Osteocyte (in vitro differentiated cells): ENCODE measurements at regions not wholly inside any gene's neighbourhood (a gene's known extent, or its start where the extent isn't known, plus 50 kb on each side); places are given as distances from the start of the nearest gene placed in this dataset.

Experiments
- DNase-seq: peaks from one replicate; pipeline ENCODE4 v3.0.0; 2021; ENCODE audit warnings: mixed read lengths; ENCODE audit not compliant: unreplicated experiment; ENCODE audit errors: extremely low spot score
- H3K27ac Mint-ChIP-seq: one replicate; pipeline ENCODE4 v1.8.0; 2021; ENCODE audit warnings: mild to moderate bottlenecking, mixed read lengths; ENCODE audit not compliant: unreplicated experiment
- H3K27me3 Mint-ChIP-seq: one replicate; pipeline ENCODE4 v1.8.0; 2021; ENCODE audit warnings: mixed read lengths; ENCODE audit not compliant: unreplicated experiment
- H3K36me3 Mint-ChIP-seq: one replicate; pipeline ENCODE4 v1.8.0; 2021; ENCODE audit warnings: mixed read lengths; ENCODE audit not compliant: unreplicated experiment
- H3K4me1 Mint-ChIP-seq: one replicate; pipeline ENCODE4 v1.8.0; 2021; ENCODE audit warnings: mixed read lengths; ENCODE audit not compliant: unreplicated experiment
- H3K4me3 Mint-ChIP-seq: one replicate; pipeline ENCODE4 v1.8.0; 2021; ENCODE audit warnings: mild to moderate bottlenecking, moderate library complexity, mixed read lengths; ENCODE audit not compliant: unreplicated experiment
- H3K9me3 Mint-ChIP-seq: one replicate; pipeline ENCODE4 v1.8.0; 2021; ENCODE audit warnings: mixed read lengths; ENCODE audit not compliant: unreplicated experiment
- TF ChIP-seq, protein P1 (sequence below): fragments of 200-600 bp; sonication (generic); IDR thresholded peaks from 2 replicates; pipeline ENCODE4 v1.5.0; 2021; ENCODE audit warnings: antibody characterized with exemption, mild to moderate bottlenecking, moderate library complexity

DNA sequence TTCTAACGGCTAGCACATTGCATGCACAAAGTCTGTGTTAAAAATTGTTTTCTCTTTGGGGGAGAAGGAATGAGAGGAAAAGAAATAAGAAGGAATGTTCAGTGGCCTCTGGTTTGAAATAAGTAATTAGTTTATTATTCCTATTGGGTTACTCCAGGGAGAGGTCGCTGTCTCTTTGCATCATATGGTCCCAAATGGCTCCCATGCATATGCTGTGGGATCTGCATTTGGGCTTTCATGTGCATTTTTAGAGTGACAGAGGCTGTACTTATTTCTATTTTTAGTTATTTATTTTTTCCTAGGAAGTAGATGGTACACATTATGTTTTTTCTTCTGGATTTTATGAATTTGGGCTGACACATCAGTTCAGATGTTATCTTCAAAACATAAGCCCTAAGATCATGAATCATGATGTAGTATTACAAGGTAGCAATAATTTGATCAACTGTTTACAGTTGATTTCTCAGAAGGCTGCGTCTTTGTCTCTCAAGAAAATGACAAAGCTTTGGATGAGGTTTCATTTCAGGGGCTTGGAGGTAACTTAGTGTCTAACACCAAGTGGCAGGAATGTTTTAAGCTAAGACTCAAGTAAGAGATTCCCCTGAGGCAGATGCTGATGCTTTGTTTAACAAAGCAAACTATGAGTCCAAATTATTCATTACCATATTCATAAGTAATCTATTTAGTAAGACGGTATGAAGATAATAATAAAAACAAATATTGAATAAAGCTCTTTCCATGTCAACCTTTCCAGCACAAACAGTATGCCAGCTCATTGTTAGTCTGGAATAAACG, 247.7 kb downstream of the NSUN3 start:
- H3K27ac Mint-ChIP-seq, result no peak overlapping the region
- no peaks in the 10 kb centered on the region for H3K4me1 Mint-ChIP-seq
- H3K27me3 Mint-ChIP-seq, result no peaks in the 10 kb centered on the region
- TF ChIP-seq, protein P1, sequence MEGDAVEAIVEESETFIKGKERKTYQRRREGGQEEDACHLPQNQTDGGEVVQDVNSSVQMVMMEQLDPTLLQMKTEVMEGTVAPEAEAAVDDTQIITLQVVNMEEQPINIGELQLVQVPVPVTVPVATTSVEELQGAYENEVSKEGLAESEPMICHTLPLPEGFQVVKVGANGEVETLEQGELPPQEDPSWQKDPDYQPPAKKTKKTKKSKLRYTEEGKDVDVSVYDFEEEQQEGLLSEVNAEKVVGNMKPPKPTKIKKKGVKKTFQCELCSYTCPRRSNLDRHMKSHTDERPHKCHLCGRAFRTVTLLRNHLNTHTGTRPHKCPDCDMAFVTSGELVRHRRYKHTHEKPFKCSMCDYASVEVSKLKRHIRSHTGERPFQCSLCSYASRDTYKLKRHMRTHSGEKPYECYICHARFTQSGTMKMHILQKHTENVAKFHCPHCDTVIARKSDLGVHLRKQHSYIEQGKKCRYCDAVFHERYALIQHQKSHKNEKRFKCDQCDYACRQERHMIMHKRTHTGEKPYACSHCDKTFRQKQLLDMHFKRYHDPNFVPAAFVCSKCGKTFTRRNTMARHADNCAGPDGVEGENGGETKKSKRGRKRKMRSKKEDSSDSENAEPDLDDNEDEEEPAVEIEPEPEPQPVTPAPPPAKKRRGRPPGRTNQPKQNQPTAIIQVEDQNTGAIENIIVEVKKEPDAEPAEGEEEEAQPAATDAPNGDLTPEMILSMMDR, result no peak
- no peaks in the 10 kb centered on the region for H3K9me3 Mint-ChIP-seq
- no peak overlapping the region for H3K4me3 Mint-ChIP-seq
- H3K36me3 Mint-ChIP-seq, result no peaks in the 10 kb centered on the region
- DNase-seq, result no peak

DNA sequence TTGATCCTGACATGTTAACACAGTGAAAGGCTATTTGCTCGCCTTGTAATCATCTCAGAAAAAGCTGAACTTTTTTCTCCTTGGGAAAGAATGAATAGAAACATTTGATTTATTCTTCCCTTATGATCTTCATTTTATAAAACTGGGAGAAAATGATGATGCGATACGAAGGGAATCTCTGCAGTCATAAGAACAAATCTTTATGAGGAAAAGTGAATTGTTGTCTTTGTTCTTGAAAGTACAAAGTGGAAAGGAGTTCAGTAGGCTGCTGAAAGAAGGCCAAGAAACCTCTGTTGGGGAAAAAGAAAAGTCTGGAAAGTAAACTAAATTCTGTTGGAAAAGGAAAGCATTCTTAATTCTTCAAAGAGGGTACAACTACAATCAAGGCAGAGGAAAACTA, 248.8 kb downstream of the NSUN3 start:
- no peak overlapping the region for H3K4me3 Mint-ChIP-seq
- H3K4me1 Mint-ChIP-seq, result no peaks in the 10 kb centered on the region
- DNase-seq, result no peak
- no peaks in the 10 kb centered on the region for H3K9me3 Mint-ChIP-seq
- H3K36me3 Mint-ChIP-seq, result no peaks in the 10 kb centered on the region
- TF ChIP-seq, protein P1, result no peak
- H3K27ac Mint-ChIP-seq, result no peak overlapping the region
- no peaks in the 10 kb centered on the region for H3K27me3 Mint-ChIP-seq

DNA sequence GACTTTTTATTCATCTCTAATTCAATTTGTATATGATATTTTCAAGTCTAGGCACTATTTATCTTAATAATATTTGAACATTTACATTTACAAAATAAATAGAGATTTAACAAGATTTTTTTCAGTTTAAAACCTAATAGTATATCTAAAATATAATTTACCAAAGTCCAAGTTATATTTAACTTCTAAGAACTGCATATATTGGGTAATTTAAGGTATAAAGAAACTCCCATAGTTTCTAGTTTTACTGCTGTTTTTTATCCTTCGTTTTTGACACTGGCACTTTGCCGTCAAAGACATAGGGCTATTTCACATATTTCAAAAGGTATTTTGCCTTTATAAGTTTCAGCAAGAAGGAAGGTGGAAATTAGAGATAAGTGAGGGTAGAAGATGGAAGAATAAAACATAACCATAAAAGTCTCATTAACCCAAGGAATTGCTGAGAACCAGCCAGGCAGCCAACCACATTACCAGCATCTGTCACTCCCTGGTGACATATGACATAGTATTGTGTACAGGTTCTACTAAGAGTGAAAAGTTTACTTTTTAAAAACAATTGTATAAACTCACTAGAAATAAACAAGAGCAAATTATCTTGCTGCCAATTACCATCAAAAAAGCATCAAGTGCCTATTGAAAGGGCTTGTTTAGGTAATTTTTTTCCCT, 251.5 kb downstream of the NSUN3 start:
- DNase-seq, result no peak
- H3K36me3 Mint-ChIP-seq, result no peaks in the 10 kb centered on the region
- H3K4me1 Mint-ChIP-seq, result no peaks in the 10 kb centered on the region
- TF ChIP-seq, protein P1, result no peak
- H3K4me3 Mint-ChIP-seq, result no peak overlapping the region
- no peak overlapping the region for H3K27ac Mint-ChIP-seq
- H3K9me3 Mint-ChIP-seq, result no peaks in the 10 kb centered on the region
- H3K27me3 Mint-ChIP-seq, result no peaks in the 10 kb centered on the region

DNA sequence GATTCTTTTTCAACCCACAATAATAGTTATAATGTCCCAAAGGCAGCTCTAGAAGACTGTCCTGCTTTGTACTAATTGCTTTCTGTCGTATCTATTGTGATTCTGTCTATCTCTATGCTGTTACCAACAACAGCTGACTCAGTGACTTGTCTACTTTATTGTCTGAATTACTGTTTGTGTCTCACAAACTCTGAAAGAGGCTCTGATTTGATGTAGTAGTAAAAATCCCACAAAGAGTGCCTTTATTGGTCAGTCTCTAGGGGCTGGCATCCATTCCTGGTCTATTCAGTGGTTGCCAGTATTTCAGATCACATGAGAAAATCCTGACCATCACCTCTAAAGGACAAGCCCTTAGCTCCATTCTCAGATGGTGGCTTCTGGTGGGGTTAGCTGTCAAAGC, 254.2 kb downstream of the NSUN3 start:
- Mint-ChIP-seq H3K27ac (no peak overlapping the region), H3K9me3 (no peaks in the 10 kb centered on the region), H3K36me3 (no peaks in the 10 kb centered on the region), H3K4me3 (no peak overlapping the region), H3K4me1 (no peaks in the 10 kb centered on the region), H3K27me3 (no peaks in the 10 kb centered on the region)
- TF ChIP-seq, protein P1, result no peak
- DNase-seq, result no peak

DNA sequence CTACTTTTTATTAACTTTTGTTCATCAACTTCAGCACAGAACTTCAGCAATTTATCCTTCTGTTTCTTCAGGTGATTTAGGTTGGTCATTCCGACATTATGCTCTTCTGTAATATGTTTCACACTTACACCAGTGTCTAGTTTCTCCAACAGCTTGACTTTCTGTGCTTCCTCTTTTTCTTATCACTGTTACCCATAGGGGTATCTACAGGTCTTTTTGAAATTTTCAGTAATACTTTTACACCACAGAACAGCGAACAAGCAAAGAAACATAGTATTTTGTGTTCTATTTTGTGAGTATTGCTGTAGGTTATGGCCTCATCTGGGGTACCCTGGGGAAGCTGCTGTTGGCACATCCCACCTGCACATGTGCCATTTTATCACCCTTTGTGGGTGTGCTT, 260.7 kb downstream of the NSUN3 start:
- DNase-seq, result no peak
- H3K4me3 Mint-ChIP-seq, result no peak overlapping the region
- no peaks in the 10 kb centered on the region for H3K27me3 Mint-ChIP-seq
- H3K9me3 Mint-ChIP-seq, result no peaks in the 10 kb centered on the region
- H3K36me3 Mint-ChIP-seq, result no peaks in the 10 kb centered on the region
- H3K27ac Mint-ChIP-seq, result no peak overlapping the region
- H3K4me1 Mint-ChIP-seq, result no peaks in the 10 kb centered on the region
- TF ChIP-seq, protein P1, result no peak
